A172 (cell line): ENCODE measurements at regions not wholly inside any gene's neighbourhood (a gene's known extent, or its start where the extent isn't known, plus 50 kb on each side); places are given as distances from the start of the nearest gene placed in this dataset.
A peak's percentile ranks its signal among the peaks of the same experiment; 100 is the strongest.

Source experiments
- DNase-seq: peaks from one replicate; pipeline ENCODE4 v3.0.0-alpha.2; 2015; ENCODE audit warnings: low spot score

DNA sequence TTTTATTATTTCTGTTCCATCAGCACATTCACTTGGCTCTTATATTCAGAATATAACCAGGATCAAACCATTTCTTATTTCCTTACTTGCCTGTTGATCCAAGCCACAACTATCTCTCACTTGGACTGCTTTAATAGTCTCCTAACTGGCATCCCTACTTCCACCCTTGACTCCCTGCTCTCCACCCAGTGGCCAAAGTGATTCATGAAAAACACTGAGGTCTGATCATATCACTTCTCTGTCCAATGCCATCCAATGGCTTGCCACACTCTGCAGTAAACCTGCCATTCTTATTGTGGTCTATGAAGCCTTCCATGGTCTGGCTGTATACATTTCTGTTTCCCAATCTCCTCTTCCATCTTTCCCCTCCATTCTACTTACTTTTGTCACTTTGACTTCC is 576.1 kb downstream of the PDCD6IP start:
- no peak for DNase-seq

DNA sequence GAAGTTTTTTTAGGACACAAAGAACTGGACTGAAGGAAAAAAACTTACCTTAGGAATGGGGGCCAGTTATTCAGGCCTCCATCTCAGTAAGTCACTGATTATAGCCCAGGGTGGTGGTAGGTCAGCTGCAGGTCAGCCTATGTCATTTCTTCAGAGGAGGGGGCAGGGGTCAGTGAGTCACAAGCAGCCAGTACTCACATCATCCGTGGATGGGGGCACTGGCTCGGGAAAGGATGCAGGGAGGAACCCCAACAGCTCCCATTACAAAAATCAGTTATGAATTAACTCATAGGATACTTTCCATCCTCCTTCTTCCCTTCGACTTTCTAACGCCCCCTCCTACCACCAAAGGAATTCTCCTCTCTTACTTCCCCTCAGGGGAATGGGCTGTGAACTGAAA is 578.3 kb downstream of the PDCD6IP start:
- DNase-seq, result no peak

DNA sequence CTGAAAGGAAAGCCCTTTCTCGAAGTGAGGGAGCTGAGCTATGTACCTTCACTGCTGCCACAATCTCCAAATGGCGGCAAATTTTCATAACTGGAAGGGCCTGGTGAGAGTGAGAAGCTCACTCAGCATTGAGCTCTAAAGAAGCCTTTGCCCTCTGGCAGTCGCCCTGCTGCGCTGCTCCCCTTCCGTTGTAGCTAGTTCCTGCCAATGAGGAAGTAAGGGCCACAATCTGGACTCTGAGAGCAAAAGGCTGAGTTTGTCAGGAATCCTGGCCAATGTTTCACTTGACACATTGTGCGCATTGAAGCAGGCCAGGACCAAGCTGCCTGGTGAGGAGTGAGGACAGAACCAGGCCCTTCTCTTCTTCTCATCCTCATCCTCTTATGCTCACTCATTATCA is 579.5 kb downstream of the PDCD6IP start:
- DNase-seq, result no peak

- no peak for DNase-seq
These were observed 582.8 kb downstream of the PDCD6IP start for GRCh38 chr3:34381243-34381642.

DNA sequence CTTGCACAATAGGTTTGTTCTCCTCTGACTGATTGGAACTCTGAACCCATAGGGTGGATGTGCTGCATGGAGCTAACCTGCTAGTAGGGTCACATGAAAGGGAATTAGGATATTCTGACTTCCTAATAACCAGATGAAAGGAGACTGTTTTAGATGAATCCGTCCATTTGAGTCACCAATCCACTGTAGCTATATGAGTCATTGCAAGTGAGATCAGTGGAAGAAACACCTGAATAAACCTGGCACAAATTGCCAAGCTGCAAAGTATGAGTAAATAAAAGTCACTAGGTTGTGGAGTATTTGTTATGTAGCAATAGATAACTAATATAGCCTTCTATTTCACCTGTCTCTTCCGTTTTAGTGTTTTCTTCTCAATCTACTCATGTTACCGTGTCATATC is 584.4 kb downstream of the PDCD6IP start:
- no peak for DNase-seq

DNA sequence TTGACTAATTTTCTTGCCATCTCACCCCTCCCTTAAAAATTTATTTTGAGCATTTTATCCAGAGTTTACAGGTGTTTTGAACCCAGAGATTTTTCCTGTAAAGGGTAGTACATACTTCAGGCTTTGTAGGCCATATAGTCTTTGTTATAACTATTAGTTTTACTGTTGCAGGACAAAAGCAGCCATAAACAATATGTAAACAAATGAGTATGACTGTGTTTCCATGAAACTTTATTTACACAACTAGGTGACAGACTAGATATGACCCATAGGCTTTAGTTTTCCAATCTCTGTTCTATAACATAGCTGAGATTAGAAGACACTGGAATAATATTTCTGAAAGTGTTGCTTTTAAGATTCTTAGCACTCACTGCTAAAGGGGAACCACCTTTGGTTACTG is 587.9 kb downstream of the PDCD6IP start:
- DNase-seq, result no peak

- DNase-seq, result no peak
These were observed 589.6 kb downstream of the PDCD6IP start for GRCh38 chr3:34387826-34388564.

- DNase-seq, result no peak
These were observed 590.4 kb downstream of the PDCD6IP start for GRCh38 chr3:34388830-34389229.

DNA sequence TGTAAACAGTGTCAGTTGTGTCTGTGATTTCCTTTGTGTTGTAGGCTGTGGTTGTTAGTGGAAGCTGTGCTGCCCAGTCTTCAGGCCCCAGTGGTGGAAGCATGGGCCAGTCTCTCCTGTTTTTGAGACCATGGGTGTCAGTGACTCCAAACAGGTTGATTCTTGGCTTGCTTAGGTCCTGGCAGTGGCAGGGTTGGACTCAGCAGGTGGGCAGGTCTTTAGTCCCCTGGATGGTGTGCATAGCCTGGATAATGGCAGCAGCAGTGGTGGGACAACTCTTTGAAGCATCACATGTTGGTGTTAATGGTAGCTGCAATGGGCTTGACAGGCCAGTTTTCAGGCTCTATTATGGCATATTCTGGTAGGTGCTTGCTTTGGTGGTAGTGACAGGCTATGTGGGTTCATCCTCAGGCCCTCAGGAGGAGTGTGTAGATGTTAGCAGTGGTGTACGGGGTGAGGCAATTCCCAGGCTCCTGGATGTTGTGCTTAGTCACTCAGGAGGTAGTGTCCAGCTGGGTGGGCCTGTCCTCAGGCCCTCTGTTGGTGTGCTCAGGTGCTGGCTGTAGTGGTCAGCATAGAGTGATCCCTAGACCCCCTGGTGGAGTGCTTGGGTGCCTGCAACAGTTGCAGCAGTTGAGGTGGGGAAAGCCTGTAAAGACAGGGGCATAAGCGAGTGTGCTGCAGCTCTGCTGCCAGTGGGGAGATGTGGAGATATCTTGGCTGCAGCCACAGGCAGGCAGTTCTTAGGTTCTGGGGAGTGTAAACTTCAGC is 596.7 kb downstream of the PDCD6IP start:
- DNase-seq, result no peak

GRCh38 chr3:34396288-34396687 is 597.9 kb downstream of the PDCD6IP start:
- DNase-seq, result no peak

DNA sequence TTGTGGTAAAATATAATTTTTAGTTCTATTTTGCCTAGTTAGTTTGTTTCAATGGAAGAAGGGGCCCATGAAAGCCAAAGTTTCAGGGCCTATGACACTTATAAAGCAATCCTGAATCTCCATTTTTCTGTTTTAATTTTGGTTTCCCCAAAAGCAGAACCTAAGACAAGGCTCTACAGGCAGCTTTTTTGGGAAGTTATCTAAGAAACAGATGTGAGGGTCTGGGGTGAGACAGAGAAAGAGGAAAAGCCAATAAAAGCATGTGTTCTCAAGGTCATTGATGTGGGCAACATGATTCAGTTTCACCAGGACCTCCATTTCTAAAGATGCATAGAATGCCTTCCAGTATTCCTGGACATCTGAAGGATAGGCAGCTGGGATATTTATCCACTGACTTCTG is 598.5 kb downstream of the PDCD6IP start:
- DNase-seq, result no peak

- DNase-seq, result no peak
These were observed 601.0 kb downstream of the PDCD6IP start for GRCh38 chr3:34399401-34399800.

- DNase-seq, result no peak
These were observed 606.7 kb downstream of the PDCD6IP start for GRCh38 chr3:34405159-34405558.

- DNase-seq, result no peak
These were observed 608.9 kb downstream of the PDCD6IP start for GRCh38 chr3:34407281-34407680.

- DNase-seq, result no peak
These were observed 609.7 kb downstream of the PDCD6IP start for GRCh38 chr3:34408088-34408487.

DNA sequence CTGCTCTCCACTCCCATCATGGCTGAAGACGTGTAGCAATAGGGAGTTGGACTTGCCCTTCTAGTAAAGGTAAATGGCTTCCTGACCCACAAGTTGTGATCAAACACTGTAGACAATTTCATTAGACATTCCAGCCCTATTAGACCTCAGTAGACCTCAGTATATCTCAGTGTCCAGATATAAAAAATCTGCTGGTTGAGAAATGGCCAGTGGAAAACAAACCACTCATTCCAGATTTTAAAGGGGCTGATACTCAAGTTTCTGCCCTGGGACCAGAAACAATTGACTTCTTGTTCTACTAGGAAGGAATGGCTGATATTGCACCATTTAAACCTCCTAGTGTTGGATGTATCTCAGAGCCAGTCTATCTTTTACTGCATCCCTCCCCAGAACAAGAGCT is 613.2 kb downstream of the PDCD6IP start:
- DNase-seq, result no peak

DNA sequence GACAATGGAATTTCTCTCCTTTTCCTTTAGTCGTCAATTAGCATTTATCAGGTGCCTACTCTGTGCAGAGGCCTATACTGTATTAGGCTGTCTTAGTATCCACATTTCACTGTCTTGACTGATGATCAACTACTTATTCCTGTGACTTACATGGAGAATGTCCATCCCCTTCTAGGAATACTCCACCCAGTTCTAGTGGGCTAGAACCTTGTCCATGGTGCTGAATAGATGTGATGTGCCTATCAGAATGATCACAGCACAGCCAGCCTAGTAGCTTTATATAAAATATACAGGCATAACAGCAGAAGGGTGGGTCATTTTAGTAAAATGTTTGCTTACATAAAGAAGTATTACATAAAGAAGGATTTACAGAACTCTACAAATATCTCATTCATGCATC is 621.4 kb downstream of the PDCD6IP start:
- DNase-seq, result peak; percentile 51

DNA sequence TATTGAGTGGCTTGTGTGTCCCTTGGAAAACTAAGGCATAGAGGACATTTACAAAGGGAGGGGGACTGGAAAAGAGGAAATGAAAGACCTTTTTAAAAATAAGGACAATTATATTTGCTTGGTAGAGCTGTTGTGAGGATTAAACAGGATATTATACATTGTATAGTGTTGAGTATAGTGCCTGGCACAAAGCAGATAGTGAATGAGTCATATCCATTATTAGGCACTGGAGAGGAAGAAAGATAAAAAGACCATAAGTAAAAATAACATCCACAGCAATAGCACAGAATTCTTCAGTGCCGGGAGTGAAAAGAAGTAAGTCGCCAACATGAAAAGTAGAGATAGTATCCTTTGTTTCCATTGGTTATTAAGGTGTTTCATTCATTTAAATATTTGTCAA is 623.3 kb downstream of the PDCD6IP start:
- DNase-seq, result no peak

DNA sequence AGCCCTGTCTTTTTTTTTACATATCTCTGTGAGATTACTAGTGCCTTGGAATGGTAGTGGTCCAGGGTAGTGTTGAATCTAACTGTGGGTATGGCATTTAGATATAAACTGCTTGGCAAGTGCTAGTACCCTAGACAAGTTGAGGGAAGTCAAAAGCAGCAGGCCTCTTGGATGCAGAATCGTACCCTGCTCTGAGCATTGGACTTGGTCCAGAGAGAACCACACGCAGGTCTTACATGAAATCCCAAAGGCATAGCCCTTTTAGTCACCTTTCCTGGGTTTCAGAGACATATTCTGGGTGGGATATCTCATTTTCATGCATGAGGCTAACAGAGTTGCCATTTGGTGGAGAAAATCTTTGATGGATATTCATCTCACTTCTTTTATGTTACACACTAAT is 641.4 kb downstream of the PDCD6IP start:
- DNase-seq, result no peak

GRCh38 chr3:34444137-34444536 is 645.7 kb downstream of the PDCD6IP start:
- DNase-seq, result no peak

GRCh38 chr3:34449305-34449704 is 650.9 kb downstream of the PDCD6IP start:
- no peak for DNase-seq

DNA sequence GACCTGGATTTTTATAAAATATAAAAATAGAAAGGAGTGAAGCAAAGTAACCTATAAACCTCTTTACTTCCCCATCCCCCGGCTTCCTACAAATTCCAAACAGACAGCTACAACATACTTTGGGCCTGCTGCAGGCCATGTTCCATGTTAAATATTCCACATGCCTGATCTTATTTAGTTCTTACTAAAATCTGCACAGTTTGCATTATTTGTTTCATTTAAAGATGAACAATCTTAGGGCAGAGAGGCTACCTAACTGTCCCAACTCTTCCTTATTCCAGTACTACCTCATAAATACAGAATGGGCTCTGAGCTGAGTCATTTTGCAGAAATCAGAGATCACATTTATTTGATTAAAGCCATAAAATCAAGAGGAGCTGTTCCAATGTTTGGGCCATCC is 665.0 kb downstream of the PDCD6IP start:
- DNase-seq, result no peak

DNA sequence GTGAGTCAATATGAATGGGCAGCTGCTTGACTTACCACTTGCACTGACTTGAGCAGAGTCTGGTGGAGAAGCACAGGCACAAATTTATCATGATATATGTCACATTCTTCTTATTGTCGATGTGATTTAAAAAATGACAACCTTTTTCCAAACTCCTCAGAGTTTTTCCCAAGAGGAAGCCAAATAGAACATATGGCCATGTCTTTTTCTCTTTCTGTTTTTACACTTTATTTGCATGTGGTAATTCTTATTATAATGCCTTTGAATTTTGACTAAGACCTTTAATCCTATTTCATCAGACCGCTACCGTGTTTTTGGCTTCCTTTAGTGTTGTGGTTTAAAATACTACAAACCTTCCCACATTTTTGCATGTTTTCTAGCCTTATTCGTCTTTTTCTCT is 666.2 kb downstream of the PDCD6IP start:
- no peak for DNase-seq

DNA sequence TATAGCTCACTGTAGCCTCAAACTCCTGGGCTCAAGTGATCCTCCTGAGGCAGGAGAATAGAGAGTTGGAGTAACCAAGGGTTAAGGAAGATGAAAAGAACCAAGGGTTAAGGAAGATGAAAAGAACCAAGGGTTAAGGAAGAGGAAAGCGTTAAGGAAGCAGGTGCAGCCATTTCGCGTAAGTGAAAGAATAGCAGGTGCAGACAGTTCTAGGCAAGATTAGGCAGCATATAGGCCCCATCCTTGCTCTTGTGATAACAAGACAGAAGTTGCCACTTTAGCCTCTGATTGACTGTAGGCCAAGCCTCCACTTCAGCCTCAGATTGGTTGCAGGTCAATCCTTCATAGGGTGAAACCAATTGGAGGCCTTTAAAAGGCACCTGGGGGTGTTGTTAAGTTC is 677.4 kb downstream of the PDCD6IP start:
- DNase-seq, result no peak
